ENCODE measurements at regions not wholly inside any gene's neighbourhood (a gene's known extent, or its start where the extent isn't known, plus 50 kb on each side); places are given as distances from the start of the nearest gene placed in this dataset.

DNA sequence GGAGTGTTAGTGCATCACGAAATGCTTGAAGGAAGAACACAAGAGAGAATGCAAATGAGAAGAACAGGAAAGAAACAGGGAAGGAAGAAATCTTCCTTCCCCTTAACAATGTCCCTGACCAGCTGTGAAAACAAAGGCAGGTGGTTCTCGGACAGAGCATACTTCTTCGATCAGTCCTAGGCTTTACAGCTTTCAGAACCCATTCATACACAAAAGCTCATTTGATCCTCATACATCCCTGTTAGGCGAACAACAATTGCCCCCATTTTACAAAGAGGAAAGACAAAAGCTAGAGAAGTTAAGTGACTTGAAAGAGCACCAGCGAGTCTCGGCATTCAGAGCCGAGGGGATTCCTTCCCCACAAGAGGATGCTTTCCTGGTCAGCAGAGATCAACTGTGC is 57.2 kb upstream of the LRRC55 start:
- Histone ChIP-seq H3K23me2 (ENCODE audit: low read depth, low read length) (no peaks in the 10 kb centered on the region), H3K36me3 (ENCODE audit: control insufficient read depth in 2 of 4, insufficient read depth in 4 of 4, low read length in 3 of 4) (no peaks in the 10 kb centered on the region), H4K8ac (ENCODE audit: extremely low read depth, insufficient read depth, low read length) (no peak overlapping the region), H3K27me3 (replicated peaks in 1 of 4; ENCODE audit: control insufficient read depth in 3 of 4, extremely low read depth in 1 of 4, insufficient read depth in 3 of 4, low read length in 3 of 4) (no peaks in the 10 kb centered on the region), H4K91ac (replicated peaks; ENCODE audit: insufficient read length, low read length) (no peak overlapping the region), H3K18ac (ENCODE audit: extremely low read depth, low read length) (no peak overlapping the region), H3K9ac (replicated peaks in 1 of 4; ENCODE audit: extremely low read depth in 1 of 4, low read depth in 3 of 4, low read length in 3 of 4) (no peak overlapping the region), H3K56ac (replicated peaks; ENCODE audit: insufficient read length, low read depth, low read length) (no peak overlapping the region), H4K5ac (ENCODE audit: insufficient read length, low read depth, low read length) (no peak overlapping the region), H4K20me1 (replicated peaks in 1 of 2; ENCODE audit: control insufficient read depth in 1 of 2, insufficient read depth in 2 of 2, low read length in 2 of 2) (no peaks in the 10 kb centered on the region), H3K4ac (replicated peaks; ENCODE audit: insufficient read length, low read depth, low read length) (no peak overlapping the region), H2BK120ac (replicated peaks; ENCODE audit: low read depth, low read length) (no peak overlapping the region), H3K23ac (ENCODE audit: insufficient read length) (no peak overlapping the region), H2BK12ac (ENCODE audit: low read depth, low read length) (peak overlapping the region; percentile 10; the same call in 1 of the 2 replicates), H3K4me1 (replicated peaks in 1 of 4; ENCODE audit: control insufficient read depth in 3 of 4, insufficient read depth in 4 of 4, low read length in 3 of 4) (peaks cover 0 to 10% (median 6%) of the 10 kb centered on the region in 4 experiments; a peak in 5 of 7 replicates), H2BK5ac (ENCODE audit: low read depth, low read length) (no peak overlapping the region), H3K79me2 (ENCODE audit: control insufficient read depth in 1 of 2, insufficient read depth in 2 of 2, low read length in 2 of 2) (no peaks in the 10 kb centered on the region), H3K79me1 (ENCODE audit: low read depth, low read length) (no peaks in the 10 kb centered on the region), H3K27ac (ENCODE audit: low read depth, low read length) (no peak overlapping the region), H2AK5ac (ENCODE audit: low read depth, low read length) (no peak overlapping the region), H2BK15ac (ENCODE audit: low read length) (no peak overlapping the region), H2BK20ac (ENCODE audit: low read length) (no peak overlapping the region), H2AFZ (ENCODE audit: low read length) (peak overlapping the region; percentile 51; the same call in 1 of the 2 replicates), H3K9me3 (ENCODE audit: insufficient read depth in 2 of 2, low read depth in 1 of 2, low read length in 1 of 2) (no peaks in the 10 kb centered on the region), H3K4me3 (ENCODE audit: extremely low read depth in 1 of 4, insufficient read depth in 2 of 4, low read depth in 3 of 4, low read length in 4 of 4) (no peak overlapping the region), H3K4me2 (ENCODE audit: insufficient read depth in 1 of 2, low read depth in 2 of 2, low read length in 2 of 2) (peak overlapping the region in 1 of 2 experiments; percentile 23; a peak in 1 of 4 replicates), H3K14ac (ENCODE audit: insufficient read length) (no peak overlapping the region)
- 67% methylated on average over 7 of the region's 7 CpGs; no CpG with 5 or more reads in 1 of the 2 experiments for WGBS, 2 experiments (ENCODE audit: extremely low coverage in 1 of 2, insufficient coverage in 1 of 2, insufficient read length in 1 of 2, insufficient replicate concordance in 2 of 2, low coverage in 1 of 2, low lambda C conversion rate in 2 of 2, missing lambda C conversion rate in 1 of 2)
- ChIA-PET CTCF (ENCODE audit: partially characterized antibody) (interaction anchor here (1.0 to 28.1 kb wide), 5 partner anchors 8 to 284 kb away, joined by 4 to 942 read pairs (median 6); partner anchors contain the start of gene APLNR), POLR2A (ENCODE audit: partially characterized antibody) (interaction anchor here (1.0 kb wide), 1 partner anchor 11 kb away, joined by 3 read pairs; no protein-coding TSS in a partner anchor)
- no peak for FAIRE-seq
- DNase-seq (ENCODE audit: low read depth in 1 of 2, low spot score in 2 of 2), result no peak
- no peak for TF ChIP-seq MAFK (IDR thresholded peaks at IDR 0.05; ENCODE audit: low read depth, low read length)
- TF ChIP-seq RXRA (IDR thresholded peaks at IDR 0.05; ENCODE audit: insufficient read depth, low read depth, low read length), result no peak
- no peak for TF ChIP-seq HDAC2 (IDR thresholded peaks at IDR 0.05; ENCODE audit: borderline replicate concordance in 1 of 2, low read depth in 2 of 2, low read length in 2 of 2)
- TF ChIP-seq BCL11A (IDR thresholded peaks at IDR 0.05; ENCODE audit: low read depth in 2 of 2, low read length in 2 of 2), result no peak
- no peak for TF ChIP-seq CBX5 (IDR thresholded peaks at IDR 0.05; ENCODE audit: low read depth, low read length)
- TF ChIP-seq POU5F1 (IDR thresholded peaks at IDR 0.05; ENCODE audit: low read depth, low read length), result no peak
- no peak for TF ChIP-seq BRCA1 (IDR thresholded peaks at IDR 0.05; ENCODE audit: low read depth, low read length)
- TF ChIP-seq RFX5 (IDR thresholded peaks at IDR 0.05; ENCODE audit: borderline replicate concordance, low read depth, low read length), result no peak
- TF ChIP-seq NRF1 (IDR thresholded peaks at IDR 0.05; ENCODE audit: low read depth, low read length), result no peak
- TF ChIP-seq PHF8 (conservative IDR thresholded peaks at IDR 0.05; ENCODE audit: low read depth, low read length), result no peak
- TF ChIP-seq USF2 (IDR thresholded peaks at IDR 0.05; ENCODE audit: low read length), result no peak
- TF ChIP-seq KDM5A (IDR thresholded peaks at IDR 0.05; ENCODE audit: low read length), result no peak
- TF ChIP-seq, protein P1, sequence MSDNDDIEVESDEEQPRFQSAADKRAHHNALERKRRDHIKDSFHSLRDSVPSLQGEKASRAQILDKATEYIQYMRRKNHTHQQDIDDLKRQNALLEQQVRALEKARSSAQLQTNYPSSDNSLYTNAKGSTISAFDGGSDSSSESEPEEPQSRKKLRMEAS (IDR thresholded peaks at IDR 0.05), result no peak
